KMS-11 (cell line): ENCODE measurements at regions not wholly inside any gene's neighbourhood (a gene's known extent, or its start where the extent isn't known, plus 50 kb on each side); places are given as distances from the start of the nearest gene placed in this dataset.

Experiments used
- H2AFZ ChIP-seq: fragments of 200-600 bp; sonication (generic); 2 replicates; pipeline ENCODE4 v1.6.1; 2016; ENCODE audit warnings: antibody characterized with exemption, mixed run types, low read depth
- H3K27ac ChIP-seq: fragments of 200-600 bp; sonication (generic); 2 replicates; pipeline ENCODE4 v1.6.1; 2016; ENCODE audit warnings: mild to moderate bottlenecking, mixed run types
- H3K27me3 ChIP-seq: fragments of 200-600 bp; sonication (generic); 2 replicates; pipeline ENCODE4 v1.6.1; 2017; ENCODE audit warnings: mild to moderate bottlenecking, low read depth, mixed run types, moderate library complexity; ENCODE audit not compliant: insufficient read depth
- H3K36me3 ChIP-seq: fragments of 200-600 bp; sonication (generic); 2 replicates; pipeline ENCODE4 v1.6.1; 2017; ENCODE audit warnings: mild to moderate bottlenecking, mixed run types; ENCODE audit not compliant: insufficient read depth
- H3K4me1 ChIP-seq: fragments of 200-600 bp; sonication (generic); 2 replicates; pipeline ENCODE4 v1.6.1; 2016; ENCODE audit warnings: mild to moderate bottlenecking, low read depth, mixed run types; ENCODE audit not compliant: poor library complexity, severe bottlenecking
- H3K4me2 ChIP-seq: fragments of 200-600 bp; sonication (generic); 2 replicates; pipeline ENCODE4 v1.7.0; 2016; ENCODE audit warnings: mild to moderate bottlenecking, mixed run types
- H3K4me3 ChIP-seq: fragments of 200-600 bp; sonication (generic); IDR thresholded peaks from 2 replicates; pipeline ENCODE4 v1.6.1; 2017; ENCODE audit warnings: low read depth, low read length, mixed read lengths; ENCODE audit not compliant: insufficient read depth
- H3K79me2 ChIP-seq: fragments of 200-600 bp; sonication (generic); 2 replicates; pipeline ENCODE4 v1.6.1; 2016; ENCODE audit warnings: low read depth, mixed run types; ENCODE audit not compliant: insufficient read depth
- H3K9ac ChIP-seq: fragments of 200-600 bp; sonication (generic); 2 replicates; pipeline ENCODE4 v1.6.1; 2016; ENCODE audit warnings: mild to moderate bottlenecking, mixed run types
- H4K20me1 ChIP-seq: fragments of 200-600 bp; sonication (generic); 2 replicates; pipeline ENCODE4 v1.6.1; 2016; ENCODE audit warnings: mild to moderate bottlenecking, mixed run types; ENCODE audit not compliant: insufficient read depth
- CTCF ChIP-seq: fragments of 200-600 bp; sonication (generic); conservative IDR thresholded peaks from 2 replicates; pipeline ENCODE4 v1.6.1; 2017; ENCODE audit warnings: low read depth, mild to moderate bottlenecking, antibody characterized with exemption, low read length, moderate library complexity, mixed read lengths

DNA sequence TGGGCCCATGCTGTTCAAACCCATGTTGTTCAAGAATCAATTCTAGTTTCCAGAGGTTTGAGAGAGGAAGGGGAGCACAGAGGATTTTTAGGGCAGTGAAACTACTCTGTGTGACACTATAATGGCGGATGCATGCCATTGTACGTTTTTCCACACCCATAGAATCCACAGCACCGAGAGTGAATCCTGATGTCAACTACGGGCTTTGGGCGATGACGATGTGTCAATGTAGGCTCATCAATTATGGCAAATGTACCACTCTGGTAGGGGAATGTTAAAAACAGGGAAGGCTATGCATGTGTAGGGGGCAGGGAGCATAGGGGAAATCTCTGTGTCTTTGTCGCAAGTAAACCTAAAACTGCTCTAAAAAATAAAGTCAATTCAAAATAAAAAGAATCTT, 70.7 kb upstream of the UBAC2 start:
- Histone ChIP-seq H3K36me3 (no peaks in the 10 kb centered on the region), H2AFZ (no peak overlapping the region), H3K4me2 (no peak overlapping the region), H3K79me2 (no peaks in the 10 kb centered on the region), H3K27me3 (no peaks in the 10 kb centered on the region), H3K27ac (no peak overlapping the region), H3K4me1 (no peaks in the 10 kb centered on the region), H4K20me1 (no peaks in the 10 kb centered on the region), H3K4me3 (no peak overlapping the region), H3K9ac (no peak overlapping the region)
- TF ChIP-seq CTCF = no peak

DNA sequence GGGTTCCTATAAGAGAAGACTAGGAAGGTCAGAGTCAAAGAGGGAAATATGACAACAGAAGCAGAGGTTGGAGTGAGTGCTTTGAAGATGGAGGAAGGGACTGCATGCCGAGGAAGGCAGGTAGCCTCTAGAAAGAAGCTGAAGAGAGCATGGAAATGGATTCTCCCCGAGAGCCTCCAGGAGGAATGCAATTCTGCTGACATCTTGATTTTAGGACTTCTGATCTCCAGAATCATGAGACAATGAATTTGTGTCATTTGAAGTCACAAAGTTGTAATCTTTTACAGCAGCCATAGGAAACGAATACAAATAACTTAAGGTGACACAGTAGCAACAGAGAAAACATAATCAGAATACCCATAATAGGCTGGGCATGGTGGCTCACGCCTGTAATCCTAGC, 69.2 kb upstream of the UBAC2 start:
- H3K36me3 ChIP-seq = no peaks in the 10 kb centered on the region
- no peak overlapping the region for H3K4me3 ChIP-seq
- H4K20me1 ChIP-seq = no peaks in the 10 kb centered on the region
- no peak for TF ChIP-seq CTCF
- H2AFZ ChIP-seq = no peak overlapping the region
- H3K27me3 ChIP-seq = no peaks in the 10 kb centered on the region
- no peaks in the 10 kb centered on the region for H3K4me1 ChIP-seq
- no peak overlapping the region for H3K4me2 ChIP-seq
- H3K79me2 ChIP-seq = no peaks in the 10 kb centered on the region
- no peak overlapping the region for H3K27ac ChIP-seq
- no peak overlapping the region for H3K9ac ChIP-seq

DNA sequence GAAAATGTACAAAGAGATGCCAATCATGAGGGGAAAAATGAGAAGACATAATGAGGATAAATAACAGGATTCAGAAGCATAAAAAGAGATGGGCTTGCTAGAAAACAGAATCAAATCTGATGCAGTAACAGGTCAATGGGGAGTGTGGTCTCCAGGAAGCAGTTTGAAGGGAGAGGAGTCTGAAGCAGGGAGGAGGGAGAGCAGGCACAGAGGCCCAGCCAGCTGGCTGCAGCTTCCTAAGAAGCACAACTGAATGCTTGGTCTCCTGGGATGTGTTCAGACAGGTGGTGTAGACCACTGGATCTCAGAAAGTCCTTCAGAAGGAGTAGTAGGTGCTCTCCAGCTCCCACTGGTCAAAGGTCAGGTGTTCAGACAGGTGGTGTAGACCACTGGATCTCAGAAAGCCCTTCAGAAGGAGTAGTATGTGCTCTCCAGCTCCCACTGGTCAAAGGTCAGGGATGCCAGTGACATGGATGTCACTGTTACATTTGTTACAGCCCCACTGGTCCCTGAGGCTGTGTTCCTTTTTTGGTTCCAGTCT, 68.3 kb upstream of the UBAC2 start:
- no peak overlapping the region for H2AFZ ChIP-seq
- H3K27ac ChIP-seq = no peak overlapping the region
- no peak overlapping the region for H3K4me3 ChIP-seq
- no peak for TF ChIP-seq CTCF
- no peak overlapping the region for H3K4me2 ChIP-seq
- no peak overlapping the region for H3K9ac ChIP-seq
- no peaks in the 10 kb centered on the region for H3K27me3 ChIP-seq
- H3K4me1 ChIP-seq = no peaks in the 10 kb centered on the region
- H3K79me2 ChIP-seq = no peaks in the 10 kb centered on the region
- H3K36me3 ChIP-seq = no peaks in the 10 kb centered on the region
- H4K20me1 ChIP-seq = no peaks in the 10 kb centered on the region

DNA sequence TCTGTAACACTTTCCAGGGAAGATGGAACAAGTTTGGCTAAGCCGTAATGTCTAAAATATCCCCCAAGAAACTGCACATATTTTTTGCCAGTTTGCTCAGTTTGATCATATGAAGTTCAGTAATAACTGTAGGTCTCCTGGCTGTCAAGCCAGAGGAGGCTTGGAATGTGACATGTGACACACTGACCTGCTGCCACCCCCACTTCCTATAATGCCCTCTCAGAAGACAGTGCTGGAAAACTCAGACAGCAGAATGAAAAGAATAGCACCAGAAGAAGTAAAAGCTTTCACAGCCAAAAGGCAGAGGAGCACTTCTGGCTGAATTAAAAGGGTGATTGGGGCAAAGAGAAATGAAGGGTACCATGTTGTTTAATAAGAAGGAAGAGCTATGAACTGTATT, 67.4 kb upstream of the UBAC2 start:
- Histone ChIP-seq H3K27me3 (no peaks in the 10 kb centered on the region), H3K27ac (no peak overlapping the region), H3K4me3 (no peak overlapping the region), H2AFZ (no peak overlapping the region), H3K9ac (no peak overlapping the region), H3K4me2 (no peak overlapping the region), H3K36me3 (no peaks in the 10 kb centered on the region), H3K4me1 (no peaks in the 10 kb centered on the region), H4K20me1 (no peaks in the 10 kb centered on the region), H3K79me2 (no peaks in the 10 kb centered on the region)
- TF ChIP-seq CTCF = no peak
